DND-41 (cell line): ENCODE measurements at regions not wholly inside any gene's neighbourhood (a gene's known extent, or its start where the extent isn't known, plus 50 kb on each side); places are given as distances from the start of the nearest gene placed in this dataset.

Experiments
- CTCF ChIP-seq: IDR thresholded peaks from 2 replicates; pipeline ENCODE4 v1.5.1; 2012; ENCODE audit warnings: borderline replicate concordance, low read length, moderate library complexity, mild to moderate bottlenecking; ENCODE audit not compliant: poor library complexity, severe bottlenecking; ENCODE audit errors: extremely low read depth
- EZH2 ChIP-seq: IDR thresholded peaks from 3 replicates; pipeline ENCODE4 v1.6.1; 2012; ENCODE audit warnings: borderline replicate concordance, low read depth, mild to moderate bottlenecking, moderate library complexity, low read length, inconsistent platforms; ENCODE audit not compliant: severe bottlenecking

GRCh38 chr13:88701551-88701950 is 1030.4 kb downstream of the SLITRK5 start:
- no peak for TF ChIP-seq CTCF
- no peak for TF ChIP-seq EZH2
